ENCODE measurements at regions not wholly inside any gene's neighbourhood (a gene's known extent, or its start where the extent isn't known, plus 50 kb on each side); places are given as distances from the start of the nearest gene placed in this dataset.
"Not testable (repeated sequence)": the region's sequence is repeated elsewhere in the genome, so short reads cannot be mapped to it uniquely, and the experiment has no call there.

DNA sequence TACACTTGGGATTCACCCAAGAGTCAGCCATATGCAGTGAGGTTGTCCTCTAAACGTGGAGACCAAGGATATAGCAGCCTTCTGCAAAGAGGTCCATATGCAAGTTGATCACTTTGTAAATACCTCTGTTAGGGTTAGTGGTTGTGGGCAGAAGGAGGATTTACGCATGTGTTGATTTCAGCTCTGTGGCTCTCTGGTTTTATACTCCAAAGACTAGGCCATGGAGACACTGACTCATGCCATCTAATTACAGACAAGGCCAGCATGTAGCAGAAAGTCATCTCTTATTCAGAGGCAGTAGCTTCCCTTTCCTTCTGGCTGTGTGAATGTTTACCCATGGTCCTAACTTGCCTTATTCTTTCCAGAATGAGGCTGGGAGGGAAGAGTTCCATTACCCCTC is 140.9 kb upstream of the GOLGA6L4 start:
- not testable (repeated sequence) for DNase-seq

DNA sequence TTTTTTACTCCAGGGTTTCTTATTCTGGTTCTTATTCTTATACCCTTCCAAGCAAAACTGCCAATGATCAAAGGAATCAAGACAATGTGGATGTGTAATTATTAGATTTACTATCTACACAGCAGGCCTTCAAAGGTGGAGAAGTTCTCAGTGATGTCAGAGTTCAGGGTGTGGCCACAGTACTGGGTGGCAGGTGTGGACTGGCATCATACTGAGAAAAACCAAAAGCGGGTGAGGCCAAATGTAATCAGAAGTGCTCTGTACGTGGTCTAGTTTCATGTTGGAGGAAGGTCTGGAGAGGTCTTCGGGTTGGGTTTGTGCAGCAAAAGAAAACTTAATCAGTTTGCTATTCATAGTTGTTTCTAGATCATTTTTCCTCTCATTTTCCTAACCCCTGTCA is 138.5 kb upstream of the GOLGA6L4 start:
- not testable (repeated sequence) for DNase-seq

- no peak for DNase-seq
Measured at GRCh38 chr15:84098604-84099003, 137.0 kb upstream of the GOLGA6L4 start.

DNA sequence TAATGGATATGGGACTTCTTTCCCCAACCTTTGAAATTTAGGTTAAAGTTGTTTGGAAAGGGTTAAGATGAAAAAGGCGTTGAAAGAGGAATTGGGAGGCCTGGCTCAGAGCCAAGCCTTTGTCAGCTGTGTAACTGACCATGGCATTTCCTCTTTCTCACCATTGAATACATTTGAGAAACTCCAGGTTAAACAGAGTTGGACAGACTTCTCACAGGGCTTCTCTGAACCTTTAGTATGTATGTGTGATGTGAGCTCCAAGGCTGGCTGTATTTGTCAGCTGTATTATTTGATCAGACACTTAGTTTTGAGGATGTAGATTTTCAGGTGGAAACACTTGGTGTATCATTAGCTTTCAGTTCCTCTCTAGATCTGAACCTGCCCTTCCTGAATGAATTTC is 136.4 kb upstream of the GOLGA6L4 start:
- no peak for DNase-seq

- DNase-seq: no peak
Measured at GRCh38 chr15:84103345-84103744, 132.2 kb upstream of the GOLGA6L4 start.

DNA sequence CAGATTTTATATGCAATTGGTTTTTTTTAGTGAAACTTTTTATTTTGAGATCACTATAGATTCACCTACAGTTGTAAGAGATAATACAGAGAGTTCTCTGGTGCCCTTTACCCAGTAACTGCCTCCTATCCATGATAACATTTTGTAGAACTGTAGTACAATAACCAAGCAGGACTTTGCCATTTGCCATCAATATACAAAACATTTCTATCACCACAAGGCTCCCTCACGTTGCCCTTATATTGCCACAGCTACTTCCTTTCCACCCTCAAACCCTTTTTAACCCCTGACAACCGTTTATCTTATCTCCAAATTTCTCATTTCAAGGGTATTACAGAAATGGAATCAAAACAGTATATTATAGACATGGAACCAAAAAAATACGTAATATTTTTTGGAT is 130.7 kb upstream of the GOLGA6L4 start:
- DNase-seq: no peak

- DNase-seq: no peak
Measured at GRCh38 chr15:84108728-84109127, 126.8 kb upstream of the GOLGA6L4 start.

DNA sequence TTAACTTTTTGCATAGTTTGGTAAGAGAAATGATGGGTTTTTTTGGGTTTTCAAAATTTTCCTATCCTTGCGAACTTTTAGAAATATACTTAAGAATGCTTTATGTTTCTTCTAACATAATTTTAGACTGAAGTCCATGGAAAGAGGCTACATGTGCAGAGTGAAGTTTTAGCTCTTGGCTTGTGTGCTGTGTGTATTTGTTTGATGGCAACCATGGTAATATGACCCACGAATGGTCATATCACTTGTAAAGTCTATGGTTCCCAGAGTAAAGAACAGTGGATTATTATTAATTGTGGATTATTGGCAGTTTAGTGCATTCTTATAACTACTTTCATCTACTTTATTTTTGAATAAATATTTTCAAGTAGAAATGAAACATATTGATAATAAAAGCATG is 124.0 kb upstream of the GOLGA6L4 start:
- DNase-seq: no peak

- DNase-seq: no peak
Measured at GRCh38 chr15:84112025-84112424, 123.5 kb upstream of the GOLGA6L4 start.

DNA sequence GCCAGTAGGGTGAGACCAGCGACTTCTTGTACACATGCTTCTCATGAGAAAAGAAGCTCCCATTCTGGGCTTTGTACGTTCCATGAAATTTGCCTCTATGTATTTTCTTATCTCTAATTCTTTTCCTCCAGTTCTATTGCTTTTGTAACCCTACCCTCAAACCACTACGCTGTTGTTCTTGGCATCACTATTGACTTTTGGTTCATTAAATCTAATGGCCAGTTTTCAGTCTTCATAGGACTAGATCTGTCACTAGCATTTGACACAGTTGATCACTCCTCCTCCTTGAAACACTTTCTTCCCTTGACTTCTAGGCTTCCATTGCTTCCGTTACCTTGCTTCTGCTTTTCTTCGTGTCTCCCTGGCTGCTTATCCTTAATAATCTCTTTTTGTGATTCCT is 121.7 kb upstream of the GOLGA6L4 start:
- DNase-seq: no peak

DNA sequence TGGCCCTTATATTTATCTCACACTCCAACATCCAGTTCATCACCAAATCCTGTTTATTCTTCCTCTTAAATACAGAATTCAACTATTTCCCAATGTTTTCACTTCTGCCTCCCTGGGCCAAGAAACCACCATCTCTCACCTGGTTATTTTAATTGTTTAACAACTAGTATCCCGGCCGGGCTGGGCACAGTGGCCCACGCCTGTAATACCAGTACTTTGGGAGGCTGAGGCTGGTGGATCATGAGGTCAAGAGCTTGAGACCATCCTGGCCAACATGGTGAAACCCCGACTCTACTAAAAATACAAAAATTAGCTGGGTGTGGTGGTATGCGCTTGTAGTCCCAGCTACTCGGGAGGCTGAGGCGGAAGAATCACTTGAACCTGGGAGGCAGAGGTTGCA is 120.9 kb upstream of the GOLGA6L4 start:
- DNase-seq: not testable (repeated sequence)

DNA sequence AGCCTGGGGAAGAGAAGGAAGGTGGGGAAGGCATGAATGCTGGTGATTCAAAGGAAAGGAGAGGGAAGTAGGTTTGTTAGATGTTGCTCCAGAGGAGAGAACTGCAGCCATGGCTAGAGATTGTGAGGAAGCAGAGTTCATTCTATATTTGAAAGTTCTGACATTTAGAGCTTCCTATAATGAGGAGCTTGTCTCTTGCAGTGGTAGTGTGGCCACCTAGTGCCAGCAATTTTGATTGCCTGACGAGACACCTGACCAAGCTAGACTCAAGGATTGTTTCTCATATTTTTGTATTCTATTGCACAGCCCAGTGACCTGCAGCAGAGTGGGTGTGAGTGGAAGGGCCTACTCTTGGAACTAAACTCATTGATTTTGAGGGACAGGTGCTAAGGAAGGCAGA is 116.2 kb upstream of the GOLGA6L4 start:
- not testable (repeated sequence) for DNase-seq

DNA sequence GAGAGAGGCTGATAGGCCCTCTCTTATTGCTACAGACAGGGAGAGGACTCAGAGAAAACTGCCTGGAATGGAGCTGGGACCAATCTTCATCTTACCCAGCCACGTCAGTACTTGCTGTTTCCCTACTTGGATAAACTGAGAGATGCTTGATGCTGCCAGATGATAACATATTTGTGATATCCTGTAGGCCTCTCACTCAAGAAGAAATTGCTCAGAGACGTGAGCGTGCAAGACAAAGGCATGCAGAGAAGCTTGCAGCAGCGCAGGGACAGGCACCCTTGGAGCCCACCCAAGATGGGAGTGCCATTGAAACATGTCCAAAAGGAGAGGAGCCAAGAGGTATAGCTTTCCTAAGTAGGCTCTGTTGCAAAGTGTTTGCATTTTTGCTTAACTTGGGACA is 114.7 kb upstream of the GOLGA6L4 start:
- DNase-seq: not testable (repeated sequence)

DNA sequence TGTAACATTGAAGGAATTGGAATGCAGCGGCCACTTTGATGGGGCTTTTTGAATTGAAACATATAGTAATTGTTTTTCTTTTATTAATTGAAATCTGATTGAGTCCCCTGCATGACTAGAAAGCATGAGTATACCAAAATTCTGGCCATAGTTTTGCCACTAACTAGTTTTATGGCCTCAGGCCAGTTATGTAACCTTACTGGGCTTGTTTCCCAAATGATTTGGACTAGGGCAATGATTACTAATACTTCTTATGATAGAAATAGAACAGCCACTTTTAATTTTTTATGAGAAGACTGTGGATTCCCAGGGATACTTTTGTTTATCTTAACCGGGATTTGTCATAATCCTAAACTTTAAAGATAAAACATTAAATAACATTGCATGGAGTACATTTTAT is 106.9 kb upstream of the GOLGA6L4 start:
- DNase-seq: not testable (repeated sequence)

DNA sequence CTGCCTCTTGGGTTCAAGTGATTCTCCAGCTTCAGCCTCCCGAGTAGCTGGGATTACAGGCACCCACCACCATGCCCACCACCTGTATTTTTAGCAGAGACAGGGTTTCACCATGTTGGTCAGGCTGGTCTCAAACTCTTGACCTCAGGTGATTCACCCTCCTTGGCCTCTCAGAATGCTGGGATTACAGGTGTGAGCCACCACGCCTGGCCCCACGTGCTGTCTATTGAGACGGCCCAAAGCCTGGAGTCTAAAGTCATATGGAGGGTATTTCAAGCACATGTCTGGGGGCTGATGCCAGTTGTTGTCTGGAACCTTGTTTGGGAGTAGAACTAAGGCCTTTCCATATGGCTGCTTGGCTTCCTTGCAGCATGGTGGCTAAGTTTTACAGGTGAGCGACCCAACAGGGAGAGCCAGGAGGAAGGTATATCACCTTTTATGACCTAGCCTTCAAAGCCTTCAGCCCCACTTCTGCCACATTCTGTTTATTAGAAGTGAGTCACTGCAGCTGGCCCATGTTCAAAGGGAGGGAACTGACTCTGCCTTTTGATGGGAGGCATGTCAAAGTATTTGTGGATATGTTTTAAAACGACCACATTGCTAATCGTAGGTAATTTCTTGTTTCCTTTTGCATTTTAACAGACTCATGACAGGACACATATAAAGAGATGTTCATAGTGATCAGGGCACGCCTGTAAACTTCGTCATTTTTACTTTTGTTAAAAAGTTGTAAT is 105.3 kb upstream of the GOLGA6L4 start:
- not testable (repeated sequence) for DNase-seq

DNA sequence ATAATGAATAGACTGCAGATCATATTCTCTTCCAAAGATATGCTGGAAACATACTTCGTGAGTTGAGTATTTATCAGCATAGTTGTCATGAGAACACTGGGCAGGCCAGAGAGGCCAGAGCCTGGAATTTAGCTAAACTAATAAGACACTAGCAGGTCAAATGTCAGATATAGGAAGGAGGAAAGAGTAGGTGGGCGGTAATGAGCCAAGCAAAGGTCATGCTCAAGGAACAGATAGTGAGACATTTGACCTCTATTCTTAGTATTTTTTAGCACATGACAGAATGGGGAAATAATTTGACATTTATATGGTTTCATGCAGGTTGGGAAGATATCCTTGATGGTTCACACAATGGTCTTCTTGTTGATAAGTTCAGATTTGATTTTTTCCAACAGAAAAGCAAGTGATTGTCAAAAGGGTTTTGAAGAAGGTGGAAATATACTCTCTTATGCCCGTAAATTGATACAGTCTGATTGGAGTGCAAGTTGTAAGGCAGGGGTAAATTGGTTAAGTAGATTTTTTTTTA is 99.6 kb upstream of the GOLGA6L4 start:
- not testable (repeated sequence) for DNase-seq

DNA sequence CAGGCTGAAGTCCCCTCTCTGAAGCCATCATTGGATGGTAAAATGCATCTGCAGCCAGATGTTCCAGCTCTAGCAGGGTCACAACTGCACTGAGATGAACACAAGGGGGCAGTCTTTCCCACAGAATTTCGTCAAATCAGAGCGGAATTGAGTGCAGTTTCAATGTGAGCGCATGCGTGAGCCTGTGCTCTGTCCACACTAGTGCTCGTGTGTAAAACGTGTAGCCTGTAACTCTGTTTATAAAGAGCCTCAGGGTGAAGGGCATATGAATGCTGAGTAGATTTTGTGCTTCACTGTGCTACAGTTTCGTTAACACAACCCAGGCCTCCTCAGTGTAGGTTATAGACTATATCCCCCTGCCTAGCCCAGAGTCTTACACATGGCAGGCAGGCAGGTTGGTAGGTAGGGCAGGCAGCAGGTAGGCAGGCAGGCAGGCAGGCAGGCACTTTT is 92.7 kb upstream of the GOLGA6L4 start:
- DNase-seq: no peak

- no peak for DNase-seq
Measured at GRCh38 chr15:84143753-84144314, 91.7 kb upstream of the GOLGA6L4 start.

DNA sequence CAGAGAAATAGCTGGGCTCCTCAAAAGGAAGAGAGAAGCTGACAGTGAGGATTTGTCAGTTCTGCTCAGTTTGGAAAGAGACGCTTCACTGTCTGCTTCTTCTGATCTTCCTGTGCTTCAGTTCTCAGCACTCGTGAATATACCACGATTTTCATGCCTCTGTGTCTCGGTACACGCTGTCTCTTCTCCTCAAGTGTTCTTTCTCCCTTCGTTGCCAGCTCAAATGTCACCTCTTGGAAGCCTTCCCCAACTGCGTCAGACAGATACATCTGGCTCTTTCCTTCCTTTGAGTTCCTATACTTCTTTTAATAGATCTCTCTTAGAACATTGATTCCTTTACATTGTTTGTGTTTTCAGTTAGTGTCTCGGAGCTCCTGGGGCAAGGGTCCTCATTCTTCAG is 90.6 kb upstream of the GOLGA6L4 start:
- DNase-seq: not testable (repeated sequence)

GRCh38 chr15:84146299-84146698 is 89.3 kb upstream of the GOLGA6L4 start:
- DNase-seq: not testable (repeated sequence)

DNA sequence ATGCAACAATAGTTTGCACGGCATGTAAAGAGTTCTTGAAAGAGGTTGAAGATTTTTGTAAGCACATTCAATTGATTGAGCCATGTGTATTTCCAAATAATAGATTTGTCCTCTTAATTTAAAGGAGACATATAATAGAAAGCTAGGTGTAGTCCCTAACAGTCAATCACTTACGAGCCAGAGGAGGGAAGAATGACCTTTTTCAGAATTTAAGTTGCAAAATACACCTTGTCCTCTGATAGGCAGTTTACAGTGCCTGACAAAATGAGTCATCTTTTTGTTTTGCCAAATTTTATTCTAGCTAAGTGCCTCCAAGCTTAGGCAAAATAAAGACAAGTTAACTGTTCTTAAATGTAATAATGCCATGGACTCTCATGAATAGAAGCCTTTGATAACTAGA is 88.3 kb upstream of the GOLGA6L4 start:
- not testable (repeated sequence) for DNase-seq

- no peak for DNase-seq
Measured at GRCh38 chr15:84151205-84151931, 84.2 kb upstream of the GOLGA6L4 start.

DNA sequence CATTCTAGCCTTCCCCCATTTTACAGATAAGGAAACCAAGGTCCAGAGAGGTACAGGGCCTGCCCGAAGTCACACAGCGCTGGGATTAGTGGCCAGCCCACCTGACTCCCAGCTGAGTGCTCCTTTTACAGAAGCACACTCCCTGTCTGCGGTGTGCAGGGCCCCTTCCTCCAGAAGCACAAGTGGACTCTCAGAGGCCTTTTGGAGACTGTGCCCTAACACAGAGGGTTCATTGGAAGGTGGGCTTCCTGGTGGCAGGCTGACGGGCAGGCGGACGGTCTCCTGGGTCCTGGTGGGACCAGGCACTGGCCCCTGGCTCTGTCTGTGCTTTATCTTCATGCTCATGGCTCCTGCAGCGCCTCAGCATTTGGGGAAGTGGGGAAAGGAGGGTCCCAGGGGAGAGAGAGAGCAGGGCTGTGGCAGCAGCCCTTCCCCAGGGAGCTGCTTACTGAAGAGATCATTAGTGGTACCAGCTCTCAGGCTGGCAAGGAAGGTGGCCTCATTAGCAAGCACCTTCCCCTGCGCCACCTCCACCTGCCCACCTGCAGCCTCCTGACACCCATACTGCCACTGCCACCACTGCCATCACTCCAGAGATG is 83.1 kb upstream of the GOLGA6L4 start:
- not testable (repeated sequence) for DNase-seq
